ENCODE measurements at regions not wholly inside any gene's neighbourhood (a gene's known extent, or its start where the extent isn't known, plus 50 kb on each side); places are given as distances from the start of the nearest gene placed in this dataset.

- H3K4me1 ChIP-seq (ENCODE audit: control insufficient read depth in 1 of 2, insufficient read depth in 2 of 2, low read length in 2 of 2), result no peaks in the 10 kb centered on the region
- CTCF ChIA-PET, result no interaction called here
- TF ChIP-seq SRF (IDR thresholded peaks at IDR 0.05; ENCODE audit: low read depth) (no peak), CEBPB (IDR thresholded peaks at IDR 0.05; ENCODE audit: low read depth) (no peak), CTCF (IDR thresholded peaks at IDR 0.05 in 2 of 3, conservative IDR thresholded peaks at IDR 0.05 in 1 of 3; ENCODE audit: borderline replicate concordance in 1 of 3, insufficient read depth in 1 of 3, low read depth in 2 of 3, low read length in 2 of 3) (no peak), REST (IDR thresholded peaks at IDR 0.05; ENCODE audit: low read depth) (peak; percentile 69), POLR2A (IDR thresholded peaks at IDR 0.05; ENCODE audit: borderline replicate concordance, extremely low read depth, insufficient read depth, insufficient read length) (no peak)
- POLR2A ChIA-PET, result no interaction called here
- no peaks in the 10 kb centered on the region for H3K9me3 ChIP-seq (ENCODE audit: control insufficient read depth in 1 of 2, insufficient read depth in 1 of 2, low read depth in 1 of 2, low read length in 2 of 2)
- H3K4me2 ChIP-seq (ENCODE audit: low read length), result no peak overlapping the region
- 0 out of 2 replicates have a peak, but pooled peaks cover 2% of the 10 kb centered on the region for H3K27me3 ChIP-seq (ENCODE audit: insufficient read depth, low read length)
- H4K20me1 ChIP-seq (ENCODE audit: insufficient read depth), result no peaks in the 10 kb centered on the region
- H3K9me2 ChIP-seq (ENCODE audit: insufficient read depth), result no peaks in the 10 kb centered on the region
- no peak overlapping the region for H3K9ac ChIP-seq (ENCODE audit: low read length)
- no peaks in the 10 kb centered on the region for H3K79me2 ChIP-seq (ENCODE audit: insufficient read depth, low read length)
- intact Hi-C loops (cut with micrococcal nuclease), result no loop called here
- no peak overlapping the region for H3K27ac ChIP-seq (ENCODE audit: low read depth, low read length)
- no peak overlapping the region for H2AFZ ChIP-seq (ENCODE audit: low read depth, low read length, poor library complexity, severe bottlenecking)
- RAD21 ChIA-PET (ENCODE audit: low non-redundant PET in 1 of 2, low total read pairs in 2 of 2, uncharacterized antibody in 2 of 2, unreplicated experiment in 2 of 2), result no interaction called here
- ATAC-seq (no peak), DNase-seq (ENCODE audit: low read depth, low spot score) (no peak)
- H3K36me3 ChIP-seq (ENCODE audit: control insufficient read depth in 1 of 2, insufficient read depth in 2 of 2, low read length in 2 of 2), result no peaks in the 10 kb centered on the region
- no TSS peak for BruUV-seq (replicated peaks)
- H3K4me3 ChIP-seq (replicated peaks in 1 of 2; ENCODE audit: low read depth in 1 of 2, low read length in 2 of 2), result no peak overlapping the region
These were observed 79.0 kb upstream of the SELENOK start for GRCh38 chr3:53970661-53971060.
